Epithelial cell of proximal tubule (primary cell): ENCODE measurements at regions not wholly inside any gene's neighbourhood (a gene's known extent, or its start where the extent isn't known, plus 50 kb on each side); places are given as distances from the start of the nearest gene placed in this dataset.
"Not testable (repeated sequence)": the region's sequence is repeated elsewhere in the genome, so short reads cannot be mapped to it uniquely, and the experiment has no call there.

ENCODE experiments used
- DNase-seq: peaks from one replicate; pipeline ENCODE4 v3.0.0-alpha.2; 2011; ENCODE audit warnings: low read depth
- H3K4me3 ChIP-seq: 2 replicates; pipeline ENCODE4 v1.5.1; 2011; ENCODE audit warnings: low read depth, mild to moderate bottlenecking, low read length
- TF ChIP-seq, protein P1 (sequence below): conservative IDR thresholded peaks from 2 replicates; pipeline ENCODE4 v1.5.1; 2012; ENCODE audit warnings: low read depth, mild to moderate bottlenecking, low read length

DNA sequence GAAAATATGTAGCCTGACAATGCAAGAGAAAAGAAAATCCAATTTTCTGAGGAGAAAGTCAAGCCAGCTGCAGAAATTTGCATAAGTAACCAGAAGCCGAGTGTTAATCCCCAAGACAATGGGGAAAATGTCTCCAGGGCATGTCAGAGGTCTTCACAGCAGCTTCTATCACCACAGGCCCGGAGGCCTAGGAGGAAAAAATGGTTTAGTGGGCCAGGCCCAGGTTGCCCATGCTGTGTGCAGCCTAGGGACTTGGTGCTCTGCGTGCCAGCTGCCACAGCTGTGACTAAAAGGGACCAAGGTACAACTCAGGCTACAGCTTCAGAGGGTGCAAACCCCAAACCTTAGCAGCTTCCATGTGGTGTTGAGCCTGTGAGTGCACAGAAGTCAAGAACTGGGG is 201.2 kb upstream of the SOX2 start:
- no peak overlapping the region for H3K4me3 ChIP-seq
- no peak for DNase-seq
- TF ChIP-seq, protein P1, sequence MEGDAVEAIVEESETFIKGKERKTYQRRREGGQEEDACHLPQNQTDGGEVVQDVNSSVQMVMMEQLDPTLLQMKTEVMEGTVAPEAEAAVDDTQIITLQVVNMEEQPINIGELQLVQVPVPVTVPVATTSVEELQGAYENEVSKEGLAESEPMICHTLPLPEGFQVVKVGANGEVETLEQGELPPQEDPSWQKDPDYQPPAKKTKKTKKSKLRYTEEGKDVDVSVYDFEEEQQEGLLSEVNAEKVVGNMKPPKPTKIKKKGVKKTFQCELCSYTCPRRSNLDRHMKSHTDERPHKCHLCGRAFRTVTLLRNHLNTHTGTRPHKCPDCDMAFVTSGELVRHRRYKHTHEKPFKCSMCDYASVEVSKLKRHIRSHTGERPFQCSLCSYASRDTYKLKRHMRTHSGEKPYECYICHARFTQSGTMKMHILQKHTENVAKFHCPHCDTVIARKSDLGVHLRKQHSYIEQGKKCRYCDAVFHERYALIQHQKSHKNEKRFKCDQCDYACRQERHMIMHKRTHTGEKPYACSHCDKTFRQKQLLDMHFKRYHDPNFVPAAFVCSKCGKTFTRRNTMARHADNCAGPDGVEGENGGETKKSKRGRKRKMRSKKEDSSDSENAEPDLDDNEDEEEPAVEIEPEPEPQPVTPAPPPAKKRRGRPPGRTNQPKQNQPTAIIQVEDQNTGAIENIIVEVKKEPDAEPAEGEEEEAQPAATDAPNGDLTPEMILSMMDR, result no peak

DNA sequence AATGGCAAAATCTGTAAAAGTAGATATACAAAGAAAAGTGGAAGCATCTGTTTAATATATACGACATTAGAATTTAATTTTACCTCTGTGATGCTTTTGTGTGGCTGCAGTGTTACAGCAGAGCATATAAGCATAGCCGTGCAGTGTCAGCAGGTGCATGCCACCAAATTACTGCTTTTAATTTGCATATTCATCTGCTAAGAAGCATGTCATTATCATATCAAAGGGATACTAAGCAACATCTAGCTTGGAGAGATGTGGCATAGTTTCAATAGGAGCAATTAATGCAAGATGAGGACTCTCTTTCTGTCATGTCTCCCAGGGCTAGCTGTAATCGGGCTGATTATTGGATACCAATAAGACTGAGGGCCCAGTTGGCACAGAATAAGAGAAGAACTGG is 214.4 kb upstream of the SOX2 start:
- TF ChIP-seq, protein P1, result no peak
- H3K4me3 ChIP-seq, result no peak overlapping the region
- no peak for DNase-seq

- no peak for DNase-seq
- TF ChIP-seq, protein P1, result no peak
- H3K4me3 ChIP-seq, result no peak overlapping the region
Measured at GRCh38 chr3:181493423-181493822, 218.3 kb upstream of the SOX2 start.

GRCh38 chr3:181488536-181488935 is 223.2 kb upstream of the SOX2 start:
- H3K4me3 ChIP-seq, result no peak overlapping the region
- no peak for DNase-seq
- TF ChIP-seq, protein P1, result no peak

DNA sequence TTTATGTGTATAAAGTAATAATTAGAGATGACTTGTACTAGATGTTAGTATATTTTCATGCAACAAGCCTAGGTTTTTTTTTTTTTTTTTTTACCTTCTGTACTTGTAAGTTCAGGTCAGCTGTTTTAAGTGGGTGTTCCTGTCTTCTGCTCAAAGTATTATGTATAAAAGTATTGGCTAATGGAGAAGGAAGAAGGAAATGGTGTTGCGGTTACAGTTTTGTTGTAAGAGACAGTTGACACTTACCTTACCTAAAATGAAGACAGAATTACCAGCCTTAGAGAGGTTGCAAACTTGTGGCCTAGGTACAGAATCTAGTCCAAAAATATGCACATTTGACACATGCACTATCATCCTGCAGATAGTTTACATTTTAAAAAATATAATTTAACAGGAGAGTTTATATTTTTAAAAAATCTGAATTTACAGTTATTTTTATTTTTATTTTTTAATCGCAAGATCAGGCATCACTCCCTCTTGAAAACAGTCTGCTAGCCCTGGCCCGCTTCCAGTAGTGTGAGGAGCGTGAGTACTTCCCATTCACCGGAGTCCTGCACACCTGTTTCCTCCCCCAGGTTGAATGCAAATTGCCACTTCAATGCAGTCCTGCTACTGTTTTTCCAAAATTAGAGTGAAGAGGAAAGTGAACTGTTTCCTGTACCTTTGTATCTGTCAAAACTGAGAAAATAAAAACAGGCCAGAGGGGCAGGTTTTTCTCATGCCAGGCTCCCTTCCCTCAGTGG is 224.3 kb upstream of the SOX2 start:
- no peak overlapping the region for H3K4me3 ChIP-seq
- no peak for DNase-seq
- TF ChIP-seq, protein P1, result no peak

GRCh38 chr3:181486141-181486885 is 225.4 kb upstream of the SOX2 start:
- no peak overlapping the region for H3K4me3 ChIP-seq
- TF ChIP-seq, protein P1, result no peak
- no peak for DNase-seq

GRCh38 chr3:181484026-181484425 is 227.7 kb upstream of the SOX2 start:
- no peak overlapping the region for H3K4me3 ChIP-seq
- DNase-seq, result no peak
- TF ChIP-seq, protein P1, result no peak

GRCh38 chr3:181475146-181475545 is 236.6 kb upstream of the SOX2 start:
- not testable (repeated sequence) for H3K4me3 ChIP-seq, DNase-seq
